ENCODE measurements at regions not wholly inside any gene's neighbourhood (a gene's known extent, or its start where the extent isn't known, plus 50 kb on each side); places are given as distances from the start of the nearest gene placed in this dataset.
A peak's percentile ranks its signal among the peaks of the same experiment; 100 is the strongest.

GRCh38 chr6:4017834-4018170 lies 61.1 kb downstream of the FAM217A start (continued):
- TF ChIP-seq, protein P1, sequence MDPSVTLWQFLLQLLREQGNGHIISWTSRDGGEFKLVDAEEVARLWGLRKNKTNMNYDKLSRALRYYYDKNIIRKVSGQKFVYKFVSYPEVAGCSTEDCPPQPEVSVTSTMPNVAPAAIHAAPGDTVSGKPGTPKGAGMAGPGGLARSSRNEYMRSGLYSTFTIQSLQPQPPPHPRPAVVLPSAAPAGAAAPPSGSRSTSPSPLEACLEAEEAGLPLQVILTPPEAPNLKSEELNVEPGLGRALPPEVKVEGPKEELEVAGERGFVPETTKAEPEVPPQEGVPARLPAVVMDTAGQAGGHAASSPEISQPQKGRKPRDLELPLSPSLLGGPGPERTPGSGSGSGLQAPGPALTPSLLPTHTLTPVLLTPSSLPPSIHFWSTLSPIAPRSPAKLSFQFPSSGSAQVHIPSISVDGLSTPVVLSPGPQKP (CRISPR knock-in tag; IDR thresholded peaks at IDR 0.05): no peak
- TF ChIP-seq FOXJ2 (tag; IDR thresholded peaks at IDR 0.05) (no peak), MCM7 (IDR thresholded peaks at IDR 0.05) (no peak), IRF2 (CRISPR knock-in tag; IDR thresholded peaks at IDR 0.05) (no peak), HDAC3 (IDR thresholded peaks at IDR 0.05; ENCODE audit: borderline replicate concordance, partially characterized antibody) (no peak), ZNF384 (IDR thresholded peaks at IDR 0.05; ENCODE audit: low read depth, low read length) (no peak), RBM14 (IDR thresholded peaks at IDR 0.05; ENCODE audit: borderline replicate concordance, insufficient read depth, low read depth, low read length) (no peak), TAF9B (IDR thresholded peaks at IDR 0.05; ENCODE audit: partially characterized antibody) (no peak), SMARCC2 (IDR thresholded peaks at IDR 0.05; ENCODE audit: low read depth) (no peak), STAG1 (CRISPR knock-in tag; IDR thresholded peaks at IDR 0.05; ENCODE audit: borderline replicate concordance) (no peak), NCOA1 (IDR thresholded peaks at IDR 0.05; ENCODE audit: low read depth) (no peak), ARNT (IDR thresholded peaks at IDR 0.05) (0 out of 4 replicates have a peak, but pooled peaks of 1 of the 2 experiments have one; percentile 30), NR2C2 (CRISPR knock-in tag; IDR thresholded peaks at IDR 0.05) (no peak), NR2C2 (tag; IDR thresholded peaks at IDR 0.05) (no peak), SMAD1 (IDR thresholded peaks at IDR 0.05; ENCODE audit: low read depth, low read length, partially characterized antibody) (no peak), BRF2 (IDR thresholded peaks at IDR 0.05; ENCODE audit: borderline replicate concordance, insufficient read depth, insufficient read length) (no peak), HDAC6 (IDR thresholded peaks at IDR 0.05; ENCODE audit: low read depth, low read length) (no peak), EP300 (IDR thresholded peaks at IDR 0.05; ENCODE audit: low read length) (no peak), MEIS2 (IDR thresholded peaks at IDR 0.05; ENCODE audit: partially characterized antibody) (peak; percentile 15), JUNB (CRISPR knock-in tag; conservative IDR thresholded peaks at IDR 0.05) (no peak)
- TF ChIP-seq, protein P2, sequence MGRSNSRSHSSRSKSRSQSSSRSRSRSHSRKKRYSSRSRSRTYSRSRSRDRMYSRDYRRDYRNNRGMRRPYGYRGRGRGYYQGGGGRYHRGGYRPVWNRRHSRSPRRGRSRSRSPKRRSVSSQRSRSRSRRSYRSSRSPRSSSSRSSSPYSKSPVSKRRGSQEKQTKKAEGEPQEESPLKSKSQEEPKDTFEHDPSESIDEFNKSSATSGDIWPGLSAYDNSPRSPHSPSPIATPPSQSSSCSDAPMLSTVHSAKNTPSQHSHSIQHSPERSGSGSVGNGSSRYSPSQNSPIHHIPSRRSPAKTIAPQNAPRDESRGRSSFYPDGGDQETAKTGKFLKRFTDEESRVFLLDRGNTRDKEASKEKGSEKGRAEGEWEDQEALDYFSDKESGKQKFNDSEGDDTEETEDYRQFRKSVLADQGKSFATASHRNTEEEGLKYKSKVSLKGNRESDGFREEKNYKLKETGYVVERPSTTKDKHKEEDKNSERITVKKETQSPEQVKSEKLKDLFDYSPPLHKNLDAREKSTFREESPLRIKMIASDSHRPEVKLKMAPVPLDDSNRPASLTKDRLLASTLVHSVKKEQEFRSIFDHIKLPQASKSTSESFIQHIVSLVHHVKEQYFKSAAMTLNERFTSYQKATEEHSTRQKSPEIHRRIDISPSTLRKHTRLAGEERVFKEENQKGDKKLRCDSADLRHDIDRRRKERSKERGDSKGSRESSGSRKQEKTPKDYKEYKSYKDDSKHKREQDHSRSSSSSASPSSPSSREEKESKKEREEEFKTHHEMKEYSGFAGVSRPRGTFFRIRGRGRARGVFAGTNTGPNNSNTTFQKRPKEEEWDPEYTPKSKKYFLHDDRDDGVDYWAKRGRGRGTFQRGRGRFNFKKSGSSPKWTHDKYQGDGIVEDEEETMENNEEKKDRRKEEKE (IDR thresholded peaks at IDR 0.05; ENCODE audit: borderline replicate concordance in 1 of 2, control insufficient read depth in 1 of 2, low read depth in 2 of 2, low read length in 1 of 2): no peak
- TF ChIP-seq, protein P3, sequence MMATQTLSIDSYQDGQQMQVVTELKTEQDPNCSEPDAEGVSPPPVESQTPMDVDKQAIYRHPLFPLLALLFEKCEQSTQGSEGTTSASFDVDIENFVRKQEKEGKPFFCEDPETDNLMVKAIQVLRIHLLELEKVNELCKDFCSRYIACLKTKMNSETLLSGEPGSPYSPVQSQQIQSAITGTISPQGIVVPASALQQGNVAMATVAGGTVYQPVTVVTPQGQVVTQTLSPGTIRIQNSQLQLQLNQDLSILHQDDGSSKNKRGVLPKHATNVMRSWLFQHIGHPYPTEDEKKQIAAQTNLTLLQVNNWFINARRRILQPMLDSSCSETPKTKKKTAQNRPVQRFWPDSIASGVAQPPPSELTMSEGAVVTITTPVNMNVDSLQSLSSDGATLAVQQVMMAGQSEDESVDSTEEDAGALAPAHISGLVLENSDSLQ (IDR thresholded peaks at IDR 0.05): peak; percentile 55
